PC-9 (cell line): ENCODE measurements at regions not wholly inside any gene's neighbourhood (a gene's known extent, or its start where the extent isn't known, plus 50 kb on each side); places are given as distances from the start of the nearest gene placed in this dataset.
A peak's percentile ranks its signal among the peaks of the same experiment; 100 is the strongest.

Experiments
- BruUV-seq: library from RNA; stranded (reverse); fragments of 400-500 nt; replicated peaks from 2 replicates; lab custom pipeline; 2021; lab: Mats Ljungman, UMichigan
- CTCF ChIA-PET: fragments of 300-600 bp; sonication (Branson Sonifier 250); formaldehyde crosslinking; loops from one replicate; lab custom pipeline; 2022; ENCODE audit warnings: antibody characterized with exemption; lab: Charles Lee
- POLR2A ChIA-PET: fragments of 300-600 bp; sonication (Branson Sonifier 250); formaldehyde crosslinking; loops from one replicate; lab custom pipeline; 2022; ENCODE audit warnings: antibody characterized with exemption; ENCODE audit not compliant: unreplicated experiment; lab: Charles Lee
- DNase-seq, 2 experiments: peaks; one replicate each; pipeline versions ENCODE4 v3.0.0 to v3.0.0-alpha.2; 2015 to 2022; ENCODE audit warnings: mixed read lengths in 1 of 2
- H2AFZ ChIP-seq: fragments of 200-600 bp; sonication (generic); 2 replicates; pipeline ENCODE4 v1.8.1; 2017; ENCODE audit warnings: antibody characterized with exemption
- H3F3A ChIP-seq: fragments of 200-600 bp; sonication (generic); 2 replicates; pipeline ENCODE4 v1.8.1; 2017; ENCODE audit warnings: antibody characterized with exemption, mild to moderate bottlenecking, low read depth; ENCODE audit not compliant: insufficient read depth
- H3K27ac ChIP-seq: fragments of 200-600 bp; sonication (generic); 2 replicates; pipeline ENCODE4 v1.6.1; 2016; ENCODE audit warnings: mixed run types
- H3K27me3 ChIP-seq: fragments of 200-600 bp; sonication (generic); 2 replicates; pipeline ENCODE4 v1.6.1; 2016; ENCODE audit warnings: low read depth, mixed run types; ENCODE audit not compliant: insufficient read depth
- H3K36me3 ChIP-seq: fragments of 200-600 bp; sonication (generic); 2 replicates; pipeline ENCODE4 v1.6.1; 2016; ENCODE audit warnings: low read depth, mixed run types
- H3K4me1 ChIP-seq: fragments of 200-600 bp; sonication (generic); replicated peaks from 2 replicates; pipeline ENCODE4 v1.6.1; 2016; ENCODE audit warnings: mixed run types; ENCODE audit not compliant: insufficient read depth
- H3K4me2 ChIP-seq: fragments of 200-600 bp; sonication (generic); 2 replicates; pipeline ENCODE4 v1.6.1; 2017; ENCODE audit warnings: mixed run types
- H3K4me3 ChIP-seq: fragments of 200-600 bp; sonication (generic); 2 replicates; pipeline ENCODE4 v1.6.1; 2016; ENCODE audit warnings: mixed run types
- H3K79me2 ChIP-seq: fragments of 200-600 bp; sonication (generic); 2 replicates; pipeline ENCODE4 v1.6.1; 2017; ENCODE audit warnings: low read depth, mixed run types
- H3K9me2 ChIP-seq: fragments of 200-600 bp; sonication (generic); 2 replicates; pipeline ENCODE4 v1.8.1; 2017; ENCODE audit warnings: mild to moderate bottlenecking; ENCODE audit not compliant: insufficient read depth
- H3K9me3 ChIP-seq: fragments of 200-600 bp; sonication (generic); 2 replicates; pipeline ENCODE4 v1.8.1; 2016; ENCODE audit warnings: low read depth; ENCODE audit not compliant: insufficient read depth
- H4K20me1 ChIP-seq: fragments of 200-600 bp; sonication (generic); 2 replicates; pipeline ENCODE4 v1.8.1; 2017; ENCODE audit not compliant: insufficient read depth
- CTCF ChIP-seq: fragments of 200-600 bp; sonication (generic); conservative IDR thresholded peaks from 2 replicates; pipeline ENCODE4 v1.6.1; 2017; ENCODE audit warnings: mixed run types, antibody characterized with exemption, mild to moderate bottlenecking, moderate library complexity
- EZH2 ChIP-seq: fragments of 200-600 bp; sonication (generic); IDR thresholded peaks from 2 replicates; pipeline ENCODE4 v1.8.0; 2017; ENCODE audit warnings: antibody characterized with exemption, low read depth
- intact Hi-C: fragments of 100-400 bp; cut with micrococcal nuclease; formaldehyde crosslinking; loops from one replicate; pipeline ENCODE4 v1.10.0; 2022; ENCODE audit not compliant: unreplicated experiment

- DNase-seq: no peak
- no peaks in the 10 kb centered on the region for H3K9me3 ChIP-seq
- no peaks in the 10 kb centered on the region for H3K79me2 ChIP-seq
- H3K4me2 ChIP-seq: no peak overlapping the region
- CTCF ChIA-PET: no interaction called here
- TF ChIP-seq EZH2: no peak
- no peak for TF ChIP-seq CTCF
- no peak overlapping the region for H2AFZ ChIP-seq
- no peaks in the 10 kb centered on the region for H3K36me3 ChIP-seq
- intact Hi-C loops: no loop called here
- no peaks in the 10 kb centered on the region for H3K9me2 ChIP-seq
- H3K27me3 ChIP-seq: no peaks in the 10 kb centered on the region
- POLR2A ChIA-PET: no interaction called here
- H3K4me1 ChIP-seq: no peaks in the 10 kb centered on the region
- H3F3A ChIP-seq: no peaks in the 10 kb centered on the region
- H3K27ac ChIP-seq: no peak overlapping the region
- no TSS peak for BruUV-seq
- H3K4me3 ChIP-seq: no peak overlapping the region
- H4K20me1 ChIP-seq: no peaks in the 10 kb centered on the region
Observed at GRCh38 chr3:73254062-73254461, 192.6 kb downstream of the EBLN2 start.

- H3F3A ChIP-seq: no peaks in the 10 kb centered on the region
- H3K36me3 ChIP-seq: no peaks in the 10 kb centered on the region
- H3K9me3 ChIP-seq: no peaks in the 10 kb centered on the region
- H3K27me3 ChIP-seq: no peaks in the 10 kb centered on the region
- TF ChIP-seq CTCF (no peak), EZH2 (no peak)
- no peaks in the 10 kb centered on the region for H3K4me1 ChIP-seq
- BruUV-seq: no TSS peak
- ChIA-PET CTCF (no interaction called here), POLR2A (no interaction called here)
- H3K27ac ChIP-seq: no peak overlapping the region
- no peak overlapping the region for H2AFZ ChIP-seq
- H3K79me2 ChIP-seq: no peaks in the 10 kb centered on the region
- H3K9me2 ChIP-seq: no peaks in the 10 kb centered on the region
- intact Hi-C loops: no loop called here
- H3K4me2 ChIP-seq: no peak overlapping the region
- H3K4me3 ChIP-seq: no peak overlapping the region
- peak in 1 of 2 experiments; percentile 1 for DNase-seq
- no peaks in the 10 kb centered on the region for H4K20me1 ChIP-seq
Observed at GRCh38 chr3:73255609-73256029, 194.2 kb downstream of the EBLN2 start.

- H3K9me3 ChIP-seq: no peaks in the 10 kb centered on the region
- ChIA-PET POLR2A (no interaction called here), CTCF (no interaction called here)
- H3K36me3 ChIP-seq: no peaks in the 10 kb centered on the region
- no TSS peak for BruUV-seq
- H3K79me2 ChIP-seq: no peaks in the 10 kb centered on the region
- no peak overlapping the region for H3K4me2 ChIP-seq
- H3K4me1 ChIP-seq: no peaks in the 10 kb centered on the region
- no peak overlapping the region for H2AFZ ChIP-seq
- no peak for DNase-seq
- H4K20me1 ChIP-seq: no peaks in the 10 kb centered on the region
- intact Hi-C loops: no loop called here
- no peak for TF ChIP-seq EZH2
- no peak for TF ChIP-seq CTCF
- no peaks in the 10 kb centered on the region for H3F3A ChIP-seq
- H3K27me3 ChIP-seq: no peaks in the 10 kb centered on the region
- H3K4me3 ChIP-seq: no peak overlapping the region
- no peaks in the 10 kb centered on the region for H3K9me2 ChIP-seq
- H3K27ac ChIP-seq: no peak overlapping the region
Observed at GRCh38 chr3:73257186-73257585, 195.7 kb downstream of the EBLN2 start.
